ENCODE measurements at regions not wholly inside any gene's neighbourhood (a gene's known extent, or its start where the extent isn't known, plus 50 kb on each side); places are given as distances from the start of the nearest gene placed in this dataset.

DNA sequence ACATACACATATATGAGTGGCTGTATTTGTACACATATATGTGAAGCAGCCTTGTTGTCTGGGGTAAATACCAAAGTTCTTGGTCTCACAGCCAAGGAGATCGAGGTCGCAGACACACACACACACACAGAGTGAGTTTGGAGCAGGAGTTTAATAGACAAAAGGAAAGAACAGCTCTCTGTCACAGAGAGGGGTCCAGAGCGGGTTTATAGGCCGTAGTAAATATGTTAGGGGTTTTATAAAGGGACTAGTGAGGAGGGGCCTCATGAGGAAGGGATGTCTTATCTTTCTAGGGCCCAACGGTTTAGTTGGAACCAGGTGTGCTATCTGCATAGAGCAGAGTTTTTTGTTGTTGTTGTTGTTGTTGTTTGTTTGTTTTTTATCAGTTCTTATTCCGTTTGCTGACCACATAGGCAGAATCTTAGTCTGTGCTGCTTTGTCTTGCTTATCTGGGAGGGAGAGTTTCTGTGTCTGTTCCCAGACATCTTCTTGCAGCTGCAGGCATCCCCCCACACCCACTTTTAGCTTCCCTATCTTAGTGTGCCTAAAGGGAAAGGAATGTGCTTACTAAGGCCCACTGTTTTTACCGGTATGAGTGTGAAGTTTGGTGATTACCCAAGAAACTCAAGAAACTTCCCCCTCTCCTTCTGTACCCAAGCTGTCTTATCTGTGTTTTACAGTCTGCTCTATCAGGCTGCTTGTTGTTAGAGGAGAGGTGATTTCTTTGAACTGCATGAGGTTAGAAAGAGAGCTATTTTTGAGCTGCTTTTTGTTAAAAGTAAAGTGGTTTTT lies 91.9 kb downstream of the TENT5D start:
- TF ChIP-seq CREB1 (IDR thresholded peaks at IDR 0.05; ENCODE audit: low read depth), result no peak
- TF ChIP-seq TCF12 (IDR thresholded peaks at IDR 0.05; ENCODE audit: low read depth), result no peak
- TF ChIP-seq NFIC (IDR thresholded peaks at IDR 0.05), result no peak
- no peak for TF ChIP-seq EGR1 (IDR thresholded peaks at IDR 0.05)
- TF ChIP-seq, protein P1, sequence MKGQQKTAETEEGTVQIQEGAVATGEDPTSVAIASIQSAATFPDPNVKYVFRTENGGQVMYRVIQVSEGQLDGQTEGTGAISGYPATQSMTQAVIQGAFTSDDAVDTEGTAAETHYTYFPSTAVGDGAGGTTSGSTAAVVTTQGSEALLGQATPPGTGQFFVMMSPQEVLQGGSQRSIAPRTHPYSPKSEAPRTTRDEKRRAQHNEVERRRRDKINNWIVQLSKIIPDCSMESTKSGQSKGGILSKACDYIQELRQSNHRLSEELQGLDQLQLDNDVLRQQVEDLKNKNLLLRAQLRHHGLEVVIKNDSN (IDR thresholded peaks at IDR 0.05), result no peak
- TF ChIP-seq, protein P2, sequence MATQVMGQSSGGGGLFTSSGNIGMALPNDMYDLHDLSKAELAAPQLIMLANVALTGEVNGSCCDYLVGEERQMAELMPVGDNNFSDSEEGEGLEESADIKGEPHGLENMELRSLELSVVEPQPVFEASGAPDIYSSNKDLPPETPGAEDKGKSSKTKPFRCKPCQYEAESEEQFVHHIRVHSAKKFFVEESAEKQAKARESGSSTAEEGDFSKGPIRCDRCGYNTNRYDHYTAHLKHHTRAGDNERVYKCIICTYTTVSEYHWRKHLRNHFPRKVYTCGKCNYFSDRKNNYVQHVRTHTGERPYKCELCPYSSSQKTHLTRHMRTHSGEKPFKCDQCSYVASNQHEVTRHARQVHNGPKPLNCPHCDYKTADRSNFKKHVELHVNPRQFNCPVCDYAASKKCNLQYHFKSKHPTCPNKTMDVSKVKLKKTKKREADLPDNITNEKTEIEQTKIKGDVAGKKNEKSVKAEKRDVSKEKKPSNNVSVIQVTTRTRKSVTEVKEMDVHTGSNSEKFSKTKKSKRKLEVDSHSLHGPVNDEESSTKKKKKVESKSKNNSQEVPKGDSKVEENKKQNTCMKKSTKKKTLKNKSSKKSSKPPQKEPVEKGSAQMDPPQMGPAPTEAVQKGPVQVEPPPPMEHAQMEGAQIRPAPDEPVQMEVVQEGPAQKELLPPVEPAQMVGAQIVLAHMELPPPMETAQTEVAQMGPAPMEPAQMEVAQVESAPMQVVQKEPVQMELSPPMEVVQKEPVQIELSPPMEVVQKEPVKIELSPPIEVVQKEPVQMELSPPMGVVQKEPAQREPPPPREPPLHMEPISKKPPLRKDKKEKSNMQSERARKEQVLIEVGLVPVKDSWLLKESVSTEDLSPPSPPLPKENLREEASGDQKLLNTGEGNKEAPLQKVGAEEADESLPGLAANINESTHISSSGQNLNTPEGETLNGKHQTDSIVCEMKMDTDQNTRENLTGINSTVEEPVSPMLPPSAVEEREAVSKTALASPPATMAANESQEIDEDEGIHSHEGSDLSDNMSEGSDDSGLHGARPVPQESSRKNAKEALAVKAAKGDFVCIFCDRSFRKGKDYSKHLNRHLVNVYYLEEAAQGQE (IDR thresholded peaks at IDR 0.05; ENCODE audit: low read depth), result no peak
- no peak for TF ChIP-seq YY1 (IDR thresholded peaks at IDR 0.05; ENCODE audit: low read depth)
- no peak for TF ChIP-seq EP300 (IDR thresholded peaks at IDR 0.05; ENCODE audit: borderline replicate concordance)
- no peak for TF ChIP-seq CEBPB (IDR thresholded peaks at IDR 0.05)
- no peak for TF ChIP-seq TEAD4 (IDR thresholded peaks at IDR 0.05)
- no peak for TF ChIP-seq TAF1 (IDR thresholded peaks at IDR 0.05; ENCODE audit: low read depth)
- no peak for TF ChIP-seq MAX (IDR thresholded peaks at IDR 0.05)
- TF ChIP-seq FOXM1 (IDR thresholded peaks at IDR 0.05; ENCODE audit: borderline replicate concordance, low read depth), result no peak
- no peak for TF ChIP-seq RAD21 (IDR thresholded peaks at IDR 0.05; ENCODE audit: low read depth)
- no peak for TF ChIP-seq ZBTB7A (IDR thresholded peaks at IDR 0.05; ENCODE audit: low read depth)

DNA sequence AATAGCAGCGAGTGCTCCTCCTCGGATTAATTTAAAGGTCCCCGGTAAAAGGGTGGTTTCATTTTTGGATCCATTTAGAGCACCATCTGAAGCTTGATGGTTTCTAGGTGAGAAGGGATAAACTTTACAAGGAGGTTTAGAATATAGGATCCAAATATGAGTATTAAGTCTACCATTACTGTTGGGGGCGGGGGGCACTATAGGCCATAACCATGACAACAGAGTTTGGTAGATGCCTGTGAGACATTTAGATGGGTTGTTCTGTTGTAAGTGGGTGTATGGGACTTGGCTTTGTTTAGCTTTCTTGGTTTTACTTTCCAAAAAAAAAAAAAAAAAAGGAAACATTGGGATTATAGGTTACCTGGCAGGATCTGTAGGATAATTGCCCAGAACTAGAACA lies 92.7 kb downstream of the TENT5D start:
- TF ChIP-seq ZBTB7A (IDR thresholded peaks at IDR 0.05; ENCODE audit: low read depth) (no peak), CREB1 (IDR thresholded peaks at IDR 0.05; ENCODE audit: low read depth) (no peak), NFIC (IDR thresholded peaks at IDR 0.05) (no peak), TEAD4 (IDR thresholded peaks at IDR 0.05) (no peak), CEBPB (IDR thresholded peaks at IDR 0.05) (no peak), MAX (IDR thresholded peaks at IDR 0.05) (no peak), EP300 (IDR thresholded peaks at IDR 0.05; ENCODE audit: borderline replicate concordance) (no peak), TAF1 (IDR thresholded peaks at IDR 0.05; ENCODE audit: low read depth) (no peak), TCF12 (IDR thresholded peaks at IDR 0.05; ENCODE audit: low read depth) (no peak), FOXM1 (IDR thresholded peaks at IDR 0.05; ENCODE audit: borderline replicate concordance, low read depth) (no peak), YY1 (IDR thresholded peaks at IDR 0.05; ENCODE audit: low read depth) (no peak), RAD21 (IDR thresholded peaks at IDR 0.05; ENCODE audit: low read depth) (no peak), EGR1 (IDR thresholded peaks at IDR 0.05) (no peak)
- TF ChIP-seq, protein P2 (IDR thresholded peaks at IDR 0.05; ENCODE audit: low read depth), result no peak
- TF ChIP-seq, protein P1 (IDR thresholded peaks at IDR 0.05), result no peak

DNA sequence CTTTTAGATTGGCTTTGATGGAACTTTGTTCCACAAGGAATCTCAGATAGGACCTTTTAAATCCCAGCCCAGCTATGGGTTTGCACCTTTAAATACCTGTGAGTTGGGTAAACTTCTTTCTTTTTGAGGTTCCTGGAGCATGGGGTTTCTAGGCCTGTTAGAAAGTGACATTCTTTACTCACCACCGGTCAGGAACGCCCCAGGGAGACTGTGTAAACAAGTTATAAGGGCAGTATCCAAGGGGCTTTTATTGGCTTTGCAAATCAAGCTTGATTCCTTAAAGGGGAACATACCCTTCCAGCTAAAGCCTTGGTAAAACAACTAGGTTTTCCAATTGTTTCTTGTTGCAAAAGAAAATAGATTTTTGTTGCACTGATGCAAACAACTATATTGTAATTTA lies 93.4 kb downstream of the TENT5D start:
- TF ChIP-seq EP300 (IDR thresholded peaks at IDR 0.05; ENCODE audit: borderline replicate concordance), result no peak
- no peak for TF ChIP-seq TCF12 (IDR thresholded peaks at IDR 0.05; ENCODE audit: low read depth)
- TF ChIP-seq, protein P2 (IDR thresholded peaks at IDR 0.05; ENCODE audit: low read depth), result no peak
- TF ChIP-seq EGR1 (IDR thresholded peaks at IDR 0.05), result no peak
- no peak for TF ChIP-seq FOXM1 (IDR thresholded peaks at IDR 0.05; ENCODE audit: borderline replicate concordance, low read depth)
- no peak for TF ChIP-seq TEAD4 (IDR thresholded peaks at IDR 0.05)
- TF ChIP-seq, protein P1 (IDR thresholded peaks at IDR 0.05), result no peak
- no peak for TF ChIP-seq RAD21 (IDR thresholded peaks at IDR 0.05; ENCODE audit: low read depth)
- TF ChIP-seq TAF1 (IDR thresholded peaks at IDR 0.05; ENCODE audit: low read depth), result no peak
- no peak for TF ChIP-seq ZBTB7A (IDR thresholded peaks at IDR 0.05; ENCODE audit: low read depth)
- no peak for TF ChIP-seq MAX (IDR thresholded peaks at IDR 0.05)
- TF ChIP-seq YY1 (IDR thresholded peaks at IDR 0.05; ENCODE audit: low read depth), result no peak

Data from Ishikawa (cell line).